ENCODE measurements at regions not wholly inside any gene's neighbourhood (a gene's known extent, or its start where the extent isn't known, plus 50 kb on each side); places are given as distances from the start of the nearest gene placed in this dataset.

DNA sequence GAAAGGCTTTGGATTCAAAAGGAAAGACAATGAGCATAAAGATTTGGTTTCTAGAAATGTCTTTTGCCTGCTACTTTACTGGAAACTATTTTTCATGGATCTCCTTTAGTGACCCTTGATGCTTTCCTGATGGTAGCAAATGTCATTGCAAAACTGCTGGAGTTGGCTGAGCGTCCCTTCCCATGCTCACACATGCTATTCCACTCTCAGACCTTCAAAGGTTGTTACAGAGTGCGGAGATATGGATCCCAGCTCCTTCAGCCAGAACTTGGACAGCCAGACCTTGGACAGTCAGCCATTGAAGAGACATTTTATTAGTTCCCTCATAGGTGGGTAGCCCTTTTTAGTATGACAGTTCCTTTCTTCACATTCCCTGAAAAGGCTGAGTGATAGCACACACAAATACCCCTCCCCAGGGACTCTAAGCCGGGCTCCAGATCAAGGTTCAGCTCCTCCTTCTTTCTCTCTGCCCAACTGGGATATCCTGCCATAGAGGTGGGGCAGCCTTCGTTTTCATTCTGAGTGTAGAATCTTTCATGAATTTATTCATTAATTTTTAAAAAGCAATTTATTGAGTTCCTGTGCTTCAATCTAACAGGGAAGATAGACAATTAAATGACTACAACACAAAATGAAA lies 153.3 kb upstream of the SLC44A1 start:
- H3F3A ChIP-seq (ENCODE audit: insufficient read depth, low read length, poor library complexity, severe bottlenecking): no peaks in the 10 kb centered on the region

DNA sequence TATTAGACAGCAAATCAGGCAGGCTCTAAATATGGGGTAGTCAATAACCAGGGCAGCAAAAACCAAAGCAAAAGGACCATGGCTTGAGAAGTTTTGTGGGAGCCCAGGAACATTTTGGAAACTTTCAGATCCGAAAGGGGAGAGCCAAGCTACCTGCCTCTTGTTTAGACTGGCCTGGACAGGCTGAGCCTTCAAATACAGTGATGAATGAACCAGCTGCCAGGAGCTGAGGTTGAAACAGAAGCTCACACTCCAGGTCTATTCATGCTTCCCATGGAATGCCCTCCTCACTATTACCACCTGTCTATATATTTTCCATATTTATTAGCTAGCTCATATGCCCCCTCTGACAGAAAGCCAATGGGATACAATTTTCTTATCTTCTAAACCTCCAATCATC lies 150.8 kb upstream of the SLC44A1 start:
- H3K9me3 ChIP-seq (ENCODE audit: low read length): no peaks in the 10 kb centered on the region
- H3K79me2 ChIP-seq (replicated peaks; ENCODE audit: insufficient read depth, low read length): no peaks in the 10 kb centered on the region
- H3F3A ChIP-seq (ENCODE audit: insufficient read depth, low read length, poor library complexity, severe bottlenecking): no peaks in the 10 kb centered on the region
- H3K27me3 ChIP-seq (ENCODE audit: insufficient read depth, low read depth, low read length): no peaks in the 10 kb centered on the region
- H2AFZ ChIP-seq (ENCODE audit: low read depth, low read length): no peak overlapping the region
- H3K4me3 ChIP-seq (ENCODE audit: low read length): no peak overlapping the region
- H4K20me1 ChIP-seq (ENCODE audit: insufficient read depth): no peaks in the 10 kb centered on the region
- no peaks in the 10 kb centered on the region for H3K9me2 ChIP-seq (ENCODE audit: insufficient read depth, low read length)
- no peak overlapping the region for H3K4me2 ChIP-seq (ENCODE audit: low read length)
- TF ChIP-seq, protein P1, sequence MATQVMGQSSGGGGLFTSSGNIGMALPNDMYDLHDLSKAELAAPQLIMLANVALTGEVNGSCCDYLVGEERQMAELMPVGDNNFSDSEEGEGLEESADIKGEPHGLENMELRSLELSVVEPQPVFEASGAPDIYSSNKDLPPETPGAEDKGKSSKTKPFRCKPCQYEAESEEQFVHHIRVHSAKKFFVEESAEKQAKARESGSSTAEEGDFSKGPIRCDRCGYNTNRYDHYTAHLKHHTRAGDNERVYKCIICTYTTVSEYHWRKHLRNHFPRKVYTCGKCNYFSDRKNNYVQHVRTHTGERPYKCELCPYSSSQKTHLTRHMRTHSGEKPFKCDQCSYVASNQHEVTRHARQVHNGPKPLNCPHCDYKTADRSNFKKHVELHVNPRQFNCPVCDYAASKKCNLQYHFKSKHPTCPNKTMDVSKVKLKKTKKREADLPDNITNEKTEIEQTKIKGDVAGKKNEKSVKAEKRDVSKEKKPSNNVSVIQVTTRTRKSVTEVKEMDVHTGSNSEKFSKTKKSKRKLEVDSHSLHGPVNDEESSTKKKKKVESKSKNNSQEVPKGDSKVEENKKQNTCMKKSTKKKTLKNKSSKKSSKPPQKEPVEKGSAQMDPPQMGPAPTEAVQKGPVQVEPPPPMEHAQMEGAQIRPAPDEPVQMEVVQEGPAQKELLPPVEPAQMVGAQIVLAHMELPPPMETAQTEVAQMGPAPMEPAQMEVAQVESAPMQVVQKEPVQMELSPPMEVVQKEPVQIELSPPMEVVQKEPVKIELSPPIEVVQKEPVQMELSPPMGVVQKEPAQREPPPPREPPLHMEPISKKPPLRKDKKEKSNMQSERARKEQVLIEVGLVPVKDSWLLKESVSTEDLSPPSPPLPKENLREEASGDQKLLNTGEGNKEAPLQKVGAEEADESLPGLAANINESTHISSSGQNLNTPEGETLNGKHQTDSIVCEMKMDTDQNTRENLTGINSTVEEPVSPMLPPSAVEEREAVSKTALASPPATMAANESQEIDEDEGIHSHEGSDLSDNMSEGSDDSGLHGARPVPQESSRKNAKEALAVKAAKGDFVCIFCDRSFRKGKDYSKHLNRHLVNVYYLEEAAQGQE (IDR thresholded peaks at IDR 0.05; ENCODE audit: borderline replicate concordance): no peak
- TF ChIP-seq EP300 (conservative IDR thresholded peaks at IDR 0.05; ENCODE audit: poor library complexity, severe bottlenecking): no peak
- TF ChIP-seq, protein P2, sequence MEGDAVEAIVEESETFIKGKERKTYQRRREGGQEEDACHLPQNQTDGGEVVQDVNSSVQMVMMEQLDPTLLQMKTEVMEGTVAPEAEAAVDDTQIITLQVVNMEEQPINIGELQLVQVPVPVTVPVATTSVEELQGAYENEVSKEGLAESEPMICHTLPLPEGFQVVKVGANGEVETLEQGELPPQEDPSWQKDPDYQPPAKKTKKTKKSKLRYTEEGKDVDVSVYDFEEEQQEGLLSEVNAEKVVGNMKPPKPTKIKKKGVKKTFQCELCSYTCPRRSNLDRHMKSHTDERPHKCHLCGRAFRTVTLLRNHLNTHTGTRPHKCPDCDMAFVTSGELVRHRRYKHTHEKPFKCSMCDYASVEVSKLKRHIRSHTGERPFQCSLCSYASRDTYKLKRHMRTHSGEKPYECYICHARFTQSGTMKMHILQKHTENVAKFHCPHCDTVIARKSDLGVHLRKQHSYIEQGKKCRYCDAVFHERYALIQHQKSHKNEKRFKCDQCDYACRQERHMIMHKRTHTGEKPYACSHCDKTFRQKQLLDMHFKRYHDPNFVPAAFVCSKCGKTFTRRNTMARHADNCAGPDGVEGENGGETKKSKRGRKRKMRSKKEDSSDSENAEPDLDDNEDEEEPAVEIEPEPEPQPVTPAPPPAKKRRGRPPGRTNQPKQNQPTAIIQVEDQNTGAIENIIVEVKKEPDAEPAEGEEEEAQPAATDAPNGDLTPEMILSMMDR (IDR thresholded peaks at IDR 0.05; ENCODE audit: poor library complexity, severe bottlenecking): no peak
- no peak for TF ChIP-seq MXI1 (conservative IDR thresholded peaks at IDR 0.05; ENCODE audit: poor library complexity, severe bottlenecking)
- no peak for TF ChIP-seq TAF1 (IDR thresholded peaks at IDR 0.05; ENCODE audit: low read depth)
- no peak for TF ChIP-seq EZH2 (IDR thresholded peaks at IDR 0.05; ENCODE audit: borderline replicate concordance, insufficient read depth, low read length, poor library complexity, severe bottlenecking)
- no peak for TF ChIP-seq SMC3 (conservative IDR thresholded peaks at IDR 0.05; ENCODE audit: poor library complexity)
- no peak for TF ChIP-seq RAD21 (conservative IDR thresholded peaks at IDR 0.05)
- TF ChIP-seq POLR2AphosphoS5 (IDR thresholded peaks at IDR 0.05): no peak
- no peaks in the 10 kb centered on the region for H3K36me3 ChIP-seq (ENCODE audit: insufficient read depth, low read length)
- no peak overlapping the region for H3K9ac ChIP-seq (ENCODE audit: low read length)
- no peak overlapping the region for H3K27ac ChIP-seq (ENCODE audit: low read length)

More for the DNA sequence above, 153.3 kb upstream of the SLC44A1 start:
- no peak overlapping the region for H3K4me2 ChIP-seq (ENCODE audit: low read length)
- no peaks in the 10 kb centered on the region for H3K27me3 ChIP-seq (ENCODE audit: insufficient read depth, low read depth, low read length)
- no peak overlapping the region for H3K4me3 ChIP-seq (ENCODE audit: low read length)
- no peak overlapping the region for H2AFZ ChIP-seq (ENCODE audit: low read depth, low read length)
- TF ChIP-seq TAF1 (IDR thresholded peaks at IDR 0.05; ENCODE audit: low read depth): no peak
- no peak for TF ChIP-seq MXI1 (conservative IDR thresholded peaks at IDR 0.05; ENCODE audit: poor library complexity, severe bottlenecking)
- TF ChIP-seq, protein P1 (IDR thresholded peaks at IDR 0.05; ENCODE audit: borderline replicate concordance): no peak
- TF ChIP-seq EP300 (conservative IDR thresholded peaks at IDR 0.05; ENCODE audit: poor library complexity, severe bottlenecking): no peak
- no peaks in the 10 kb centered on the region for H3K9me3 ChIP-seq (ENCODE audit: low read length)
- no peak overlapping the region for H3K27ac ChIP-seq (ENCODE audit: low read length)
- no peaks in the 10 kb centered on the region for H3K9me2 ChIP-seq (ENCODE audit: insufficient read depth, low read length)
- no peaks in the 10 kb centered on the region for H4K20me1 ChIP-seq (ENCODE audit: insufficient read depth)
- H3K79me2 ChIP-seq (replicated peaks; ENCODE audit: insufficient read depth, low read length): no peaks in the 10 kb centered on the region
- H3K36me3 ChIP-seq (ENCODE audit: insufficient read depth, low read length): no peaks in the 10 kb centered on the region
- H3K9ac ChIP-seq (ENCODE audit: low read length): no peak overlapping the region
